Stomach (tissue), 8 donors: ENCODE measurements at regions not wholly inside any gene's neighbourhood (a gene's known extent, or its start where the extent isn't known, plus 50 kb on each side); places are given as distances from the start of the nearest gene placed in this dataset.
A peak's percentile ranks its signal among the peaks of the same experiment; 100 is the strongest.

ENCODE experiments used
- DNase-seq, 2 donors: peaks; one replicate each; pipeline versions ENCODE4 v3.0.0 to v3.0.0-alpha.2; 2013 to 2019
- H3K27ac ChIP-seq, 5 donors: fragments of 200-600 bp in 4 of 5; sonication (generic) in 4 of 5; one replicate each; pipeline ENCODE4 v1.5.1; 2013 to 2019; ENCODE audit warnings: mild to moderate bottlenecking in 1 of 5, moderate library complexity in 1 of 5
- H3K27me3 ChIP-seq, 3 donors: fragments of 200-600 bp; sonication (generic); one replicate each; pipeline ENCODE4 v1.5.1; 2017 to 2019; ENCODE audit warnings: mixed run types in 1 of 3
- H3K36me3 ChIP-seq, 4 donors: fragments of 200-600 bp; sonication (generic); 1 replicate in 3 of 4; 2 replicates in 1 of 4; pipeline ENCODE4 v1.5.1; 2016 to 2019
- H3K4me1 ChIP-seq, 4 donors: fragments of 200-600 bp; sonication (generic); one replicate each; pipeline ENCODE4 v1.5.1; 2016 to 2019
- H3K4me3 ChIP-seq, 4 donors: fragments of 200-600 bp; sonication (generic) in 3 of 4; one replicate each; pipeline ENCODE4 v1.5.1; 2016 to 2019; ENCODE audit warnings: mild to moderate bottlenecking in 1 of 4
- H3K9me3 ChIP-seq, 4 donors: fragments of 200-600 bp; sonication (generic); one replicate each; pipeline ENCODE4 v1.5.1; 2016 to 2019
- EP300 ChIP-seq: sonication (generic); formaldehyde crosslinking; IDR thresholded peaks from one replicate; pipeline ENCODE4 v1.6.1; 2017; ENCODE audit warnings: antibody characterized with exemption
- POLR2A ChIP-seq, 4 donors: fragments of 450-650 bp; IDR thresholded peaks; one replicate each; pipeline ENCODE4 v1.6.1; 2016; ENCODE audit warnings: antibody characterized with exemption in 4 of 4, control low read depth in 2 of 4, mild to moderate bottlenecking in 1 of 4, moderate library complexity in 1 of 4
- POLR2AphosphoS5 ChIP-seq, 3 donors: sonication (generic); formaldehyde crosslinking; IDR thresholded peaks; one replicate each; pipeline ENCODE4 v1.6.1; 2016; ENCODE audit warnings: antibody characterized with exemption in 3 of 3
- WGBS, 5 donors: extraction: QIAGEN DNeasy Blood & Tissue Kit in 3 of 5; methylation state at CpG; one replicate each; pipeline versions ENCODE4 v1.1.5 to v1.1.7; 2013 to 2018; 5-methylcytosine and 5-hydroxymethylcytosine counted together
- intact Hi-C: fragments of 100-400 bp; cut with DNase I; formaldehyde crosslinking; loops from one replicate; pipeline ENCODE4 v1.15.1; 2023; ENCODE audit warnings: low total_unique reads
- TF ChIP-seq, protein P1 (sequence below), 7 experiments: fragments of 450-650 bp in 4 of 7; fragments of 200-600 bp in 3 of 7; sonication (generic) in 3 of 7; IDR thresholded peaks; one replicate each; pipeline ENCODE4 v1.5.1; 2016 to 2019; ENCODE audit warnings: antibody characterized with exemption in 7 of 7, control low read depth in 2 of 7, mild to moderate bottlenecking in 1 of 7
- donor health status: healthy with polysubstance abuse.
- donor health status: Bipolar disorder and iron deficiency.
- donor health status: healthy.

DNA sequence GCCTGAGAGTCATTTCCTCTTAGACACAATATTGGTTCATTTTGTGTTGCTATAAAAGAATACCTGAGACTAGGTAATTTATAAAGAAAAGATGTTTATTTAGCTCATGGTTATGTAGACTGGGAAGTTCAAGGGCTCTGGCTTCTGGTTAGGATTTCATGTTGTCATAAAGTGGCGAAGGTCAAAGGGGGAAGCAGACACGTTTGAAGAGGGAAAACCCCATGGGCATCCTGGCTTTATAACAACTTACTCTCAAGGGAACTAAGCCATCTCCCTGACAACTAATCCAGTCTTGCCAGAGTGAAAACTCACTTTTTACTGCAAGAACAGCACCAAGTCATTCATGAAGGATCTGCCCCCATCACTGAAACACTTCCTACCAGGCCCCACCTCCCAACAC is 89.7 kb upstream of the RNF152 start:
- TF ChIP-seq, protein P1, sequence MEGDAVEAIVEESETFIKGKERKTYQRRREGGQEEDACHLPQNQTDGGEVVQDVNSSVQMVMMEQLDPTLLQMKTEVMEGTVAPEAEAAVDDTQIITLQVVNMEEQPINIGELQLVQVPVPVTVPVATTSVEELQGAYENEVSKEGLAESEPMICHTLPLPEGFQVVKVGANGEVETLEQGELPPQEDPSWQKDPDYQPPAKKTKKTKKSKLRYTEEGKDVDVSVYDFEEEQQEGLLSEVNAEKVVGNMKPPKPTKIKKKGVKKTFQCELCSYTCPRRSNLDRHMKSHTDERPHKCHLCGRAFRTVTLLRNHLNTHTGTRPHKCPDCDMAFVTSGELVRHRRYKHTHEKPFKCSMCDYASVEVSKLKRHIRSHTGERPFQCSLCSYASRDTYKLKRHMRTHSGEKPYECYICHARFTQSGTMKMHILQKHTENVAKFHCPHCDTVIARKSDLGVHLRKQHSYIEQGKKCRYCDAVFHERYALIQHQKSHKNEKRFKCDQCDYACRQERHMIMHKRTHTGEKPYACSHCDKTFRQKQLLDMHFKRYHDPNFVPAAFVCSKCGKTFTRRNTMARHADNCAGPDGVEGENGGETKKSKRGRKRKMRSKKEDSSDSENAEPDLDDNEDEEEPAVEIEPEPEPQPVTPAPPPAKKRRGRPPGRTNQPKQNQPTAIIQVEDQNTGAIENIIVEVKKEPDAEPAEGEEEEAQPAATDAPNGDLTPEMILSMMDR (IDR thresholded peaks at IDR 0.05), result no peak
- no peak for TF ChIP-seq POLR2AphosphoS5 (IDR thresholded peaks at IDR 0.05)
- no peak for TF ChIP-seq POLR2A (IDR thresholded peaks at IDR 0.05)
- no peak for TF ChIP-seq EP300
- Histone ChIP-seq H3K4me1 (peaks cover 0 to 14% (median 0%) of the 10 kb centered on the region in 4 donors), H3K4me3 (no peak overlapping the region), H3K36me3 (no peaks in the 10 kb centered on the region), H3K27me3 (no peaks in the 10 kb centered on the region), H3K27ac (no peak overlapping the region), H3K9me3 (no peaks in the 10 kb centered on the region)
- intact Hi-C loops, result no loop called here
- WGBS, 5 donors, result 53 to 69% (median 64%) methylated on average over 2 of the region's 2 CpGs
- no peak for DNase-seq

DNA sequence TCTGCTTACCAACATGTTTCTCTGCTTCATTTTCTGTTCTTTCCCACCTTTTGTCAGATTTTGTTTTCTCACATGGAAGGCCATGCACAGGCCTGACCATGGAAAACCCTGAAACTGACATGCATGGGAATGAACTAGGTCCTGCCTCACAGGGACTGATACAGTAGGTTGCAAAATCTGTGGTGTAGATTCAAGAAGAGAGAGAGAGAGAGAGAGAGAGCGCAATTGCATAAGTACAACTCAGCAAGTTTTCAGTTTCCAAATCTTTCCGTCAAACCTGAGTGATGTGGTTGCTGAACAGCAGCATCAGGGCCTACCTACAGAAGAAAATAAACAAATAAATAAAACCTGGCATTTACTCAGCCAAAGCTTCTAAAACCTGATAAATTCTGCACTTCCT is 87.5 kb upstream of the RNF152 start:
- H3K27ac ChIP-seq, result no peak overlapping the region
- no peak overlapping the region for H3K4me3 ChIP-seq
- 75 to 93% (median 87%) methylated on average over 2 of the region's 2 CpGs for WGBS, 5 donors
- H3K36me3 ChIP-seq, result no peaks in the 10 kb centered on the region
- no peak for DNase-seq
- peaks cover 0 to 14% (median 0%) of the 10 kb centered on the region in 4 donors for H3K4me1 ChIP-seq
- intact Hi-C loops, result no loop called here
- H3K9me3 ChIP-seq, result no peaks in the 10 kb centered on the region
- H3K27me3 ChIP-seq, result no peaks in the 10 kb centered on the region
- TF ChIP-seq POLR2A (IDR thresholded peaks at IDR 0.05) (no peak), EP300 (no peak), POLR2AphosphoS5 (IDR thresholded peaks at IDR 0.05) (no peak)
- TF ChIP-seq, protein P1 (IDR thresholded peaks at IDR 0.05), result no peak

DNA sequence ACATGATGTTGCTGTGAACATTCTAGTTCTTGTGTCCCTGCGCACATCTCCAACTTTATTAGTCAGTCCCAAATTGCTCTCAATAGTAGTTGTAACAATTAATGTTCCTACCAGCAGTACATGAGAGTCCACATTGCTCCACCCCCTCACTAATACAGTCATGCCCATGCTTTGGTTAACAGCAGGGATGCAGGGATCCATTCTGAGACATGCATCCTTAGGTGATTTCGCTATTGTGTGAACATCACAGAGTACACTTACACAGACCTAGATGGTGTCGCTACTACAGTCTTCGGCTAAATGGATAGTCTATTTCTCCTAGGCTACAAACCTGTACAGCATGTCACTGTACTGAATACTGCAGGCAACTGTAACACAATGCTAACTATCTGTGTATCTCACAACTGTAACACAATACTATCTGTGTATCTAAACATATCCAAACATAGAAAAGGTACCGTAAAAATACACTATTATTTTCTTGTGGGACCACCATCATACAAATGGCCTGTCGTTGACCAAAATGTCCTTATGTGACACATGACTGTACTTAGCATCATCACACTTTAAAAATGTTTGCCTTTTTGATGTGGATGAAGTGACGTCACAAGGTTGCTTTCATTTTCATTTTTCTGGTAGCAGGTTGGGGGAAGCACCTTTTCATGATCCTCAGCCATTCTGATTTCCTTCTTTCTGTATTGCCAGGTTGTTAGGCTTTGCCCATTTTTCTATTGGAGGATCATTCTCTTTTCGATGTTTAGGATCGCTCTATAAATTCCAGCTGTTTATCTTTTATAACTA is 82.9 kb upstream of the RNF152 start:
- intact Hi-C loops, result no loop called here
- Histone ChIP-seq H3K27ac (no peak overlapping the region), H3K4me1 (peaks cover 0 to 13% (median 0%) of the 10 kb centered on the region in 4 donors), H3K27me3 (no peaks in the 10 kb centered on the region), H3K4me3 (no peak overlapping the region), H3K36me3 (no peaks in the 10 kb centered on the region), H3K9me3 (no peaks in the 10 kb centered on the region)
- WGBS, 5 donors, result 81 to 91% (median 88%) methylated on average over 9 of the region's 9 CpGs
- peak in 1 of 2 donors; percentile 29 for DNase-seq
- TF ChIP-seq POLR2AphosphoS5 (IDR thresholded peaks at IDR 0.05), result no peak
- TF ChIP-seq POLR2A (IDR thresholded peaks at IDR 0.05), result no peak
- TF ChIP-seq, protein P1 (IDR thresholded peaks at IDR 0.05), result no peak
- TF ChIP-seq EP300, result no peak

DNA sequence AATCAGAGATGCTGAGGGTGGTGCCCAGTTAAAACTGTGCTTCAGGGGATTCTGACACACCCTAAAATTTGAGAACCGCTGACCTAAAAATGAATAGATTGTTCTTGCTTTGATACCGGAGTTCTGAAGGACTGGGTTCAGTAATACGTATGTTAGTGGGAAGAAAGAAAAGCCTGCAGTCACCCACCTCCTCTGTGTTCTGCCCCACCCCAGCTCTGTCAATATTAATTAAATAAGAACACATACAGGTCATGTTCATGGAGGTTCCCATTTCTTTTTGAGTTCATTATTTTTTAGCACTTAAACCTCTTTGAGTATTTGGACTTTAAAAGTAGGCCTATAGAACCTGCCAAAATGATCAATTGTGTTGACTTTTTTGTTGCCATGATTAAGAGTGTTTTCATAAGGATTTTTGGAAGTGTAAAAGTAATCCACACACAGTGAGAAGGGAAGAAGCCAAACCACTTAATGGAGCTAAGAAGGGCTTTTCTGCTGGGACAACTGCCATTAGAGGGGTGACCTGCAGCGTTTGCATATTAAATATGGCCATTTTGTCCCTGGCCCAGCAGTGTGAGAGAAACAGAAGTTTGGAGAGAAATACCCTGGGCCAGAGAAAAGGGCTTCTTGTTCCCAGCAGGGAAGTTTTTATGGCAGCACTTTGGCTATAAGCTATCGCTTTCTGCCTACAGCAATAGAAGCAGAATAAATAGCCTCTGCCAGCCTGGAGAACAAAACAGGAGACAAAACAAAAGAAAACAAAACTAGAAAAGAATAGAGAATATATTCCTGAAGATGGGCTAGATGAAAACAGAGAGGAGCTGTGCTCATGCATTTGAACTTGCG is 80.7 kb upstream of the RNF152 start:
- Histone ChIP-seq H3K4me3 (no peak overlapping the region), H3K27ac (peak overlapping the region in 1 of 5 donors; percentile 3), H3K4me1 (peaks cover 0 to 13% (median 0%) of the 10 kb centered on the region in 4 donors), H3K9me3 (no peaks in the 10 kb centered on the region), H3K27me3 (no peaks in the 10 kb centered on the region), H3K36me3 (no peaks in the 10 kb centered on the region)
- TF ChIP-seq EP300 (no peak), POLR2A (IDR thresholded peaks at IDR 0.05) (no peak), POLR2AphosphoS5 (IDR thresholded peaks at IDR 0.05) (no peak)
- TF ChIP-seq, protein P1 (IDR thresholded peaks at IDR 0.05), result no peak
- intact Hi-C loops, result no loop called here
- peak in 1 of 2 donors; percentile 57 for DNase-seq
- 63 to 70% (median 68%) methylated on average over 6 of the region's 6 CpGs for WGBS, 5 donors
